ENCODE measurements at regions not wholly inside any gene's neighbourhood (a gene's known extent, or its start where the extent isn't known, plus 50 kb on each side); places are given as distances from the start of the nearest gene placed in this dataset.

DNA sequence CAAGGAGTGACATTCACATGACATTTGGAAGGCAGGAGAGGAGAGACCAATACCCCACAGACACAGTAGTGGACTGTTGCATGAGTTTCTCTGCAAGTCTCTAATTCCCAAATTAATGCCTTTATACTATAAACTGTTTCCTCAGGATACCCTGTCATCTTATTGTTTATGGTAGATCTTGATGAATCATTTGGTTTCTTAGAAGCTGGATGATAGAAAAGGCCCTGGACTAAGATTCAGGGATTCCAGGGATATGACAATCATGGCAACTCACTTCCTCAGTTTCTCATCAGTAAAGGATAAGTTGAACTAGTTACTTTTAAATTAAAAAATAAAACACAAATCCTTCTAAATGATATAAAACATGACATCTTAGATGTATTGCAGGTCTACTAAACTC is 292.5 kb downstream of the TDRD15 start:
- Mint-ChIP-seq H3K36me3 (no peaks in the 10 kb centered on the region), H3K27me3 (ENCODE audit: low read depth in 2 of 2) (no peaks in the 10 kb centered on the region), H3K4me1 (no peaks in the 10 kb centered on the region), H3K9me3 (peaks cover 8 to 12% of the 10 kb centered on the region in 2 donors), H3K4me3 (no peak overlapping the region), H3K27ac (no peak overlapping the region)
- intact Hi-C loops (cut with micrococcal nuclease) = no loop called here
- no peak overlapping the region for H3K27ac ChIP-seq (ENCODE audit: low read length)
- H3K4me3 ChIP-seq (ENCODE audit: low read length) = no peak overlapping the region
- no peaks in the 10 kb centered on the region for H3K4me1 ChIP-seq (ENCODE audit: control insufficient read depth, insufficient read depth, low read length)
- TF ChIP-seq, protein P1, sequence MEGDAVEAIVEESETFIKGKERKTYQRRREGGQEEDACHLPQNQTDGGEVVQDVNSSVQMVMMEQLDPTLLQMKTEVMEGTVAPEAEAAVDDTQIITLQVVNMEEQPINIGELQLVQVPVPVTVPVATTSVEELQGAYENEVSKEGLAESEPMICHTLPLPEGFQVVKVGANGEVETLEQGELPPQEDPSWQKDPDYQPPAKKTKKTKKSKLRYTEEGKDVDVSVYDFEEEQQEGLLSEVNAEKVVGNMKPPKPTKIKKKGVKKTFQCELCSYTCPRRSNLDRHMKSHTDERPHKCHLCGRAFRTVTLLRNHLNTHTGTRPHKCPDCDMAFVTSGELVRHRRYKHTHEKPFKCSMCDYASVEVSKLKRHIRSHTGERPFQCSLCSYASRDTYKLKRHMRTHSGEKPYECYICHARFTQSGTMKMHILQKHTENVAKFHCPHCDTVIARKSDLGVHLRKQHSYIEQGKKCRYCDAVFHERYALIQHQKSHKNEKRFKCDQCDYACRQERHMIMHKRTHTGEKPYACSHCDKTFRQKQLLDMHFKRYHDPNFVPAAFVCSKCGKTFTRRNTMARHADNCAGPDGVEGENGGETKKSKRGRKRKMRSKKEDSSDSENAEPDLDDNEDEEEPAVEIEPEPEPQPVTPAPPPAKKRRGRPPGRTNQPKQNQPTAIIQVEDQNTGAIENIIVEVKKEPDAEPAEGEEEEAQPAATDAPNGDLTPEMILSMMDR (IDR thresholded peaks at IDR 0.05) = no peak
- ATAC-seq (no peak), DNase-seq (no peak)
- H3K36me3 ChIP-seq (ENCODE audit: control insufficient read depth, insufficient read depth, low read length) = no peaks in the 10 kb centered on the region
- no peaks in the 10 kb centered on the region for H3K9me3 ChIP-seq (ENCODE audit: control insufficient read depth, insufficient read depth, low read length)
- H3K27me3 ChIP-seq (ENCODE audit: control insufficient read depth, insufficient read depth, low read length) = no peaks in the 10 kb centered on the region

- Mint-ChIP-seq H3K4me3 (no peak overlapping the region), H3K4me1 (no peaks in the 10 kb centered on the region), H3K27ac (no peak overlapping the region), H3K36me3 (no peaks in the 10 kb centered on the region), H3K27me3 (ENCODE audit: low read depth in 2 of 2) (no peaks in the 10 kb centered on the region), H3K9me3 (peaks cover 8 to 9% of the 10 kb centered on the region in 2 donors)
- Histone ChIP-seq H3K4me3 (ENCODE audit: low read length) (no peak overlapping the region), H3K36me3 (ENCODE audit: control insufficient read depth, insufficient read depth, low read length) (no peaks in the 10 kb centered on the region), H3K4me1 (ENCODE audit: control insufficient read depth, insufficient read depth, low read length) (no peaks in the 10 kb centered on the region), H3K9me3 (ENCODE audit: control insufficient read depth, insufficient read depth, low read length) (no peaks in the 10 kb centered on the region), H3K27ac (ENCODE audit: low read length) (no peak overlapping the region), H3K27me3 (ENCODE audit: control insufficient read depth, insufficient read depth, low read length) (no peaks in the 10 kb centered on the region)
- TF ChIP-seq, protein P1 (IDR thresholded peaks at IDR 0.05) = no peak
- ATAC-seq (no peak), DNase-seq (no peak)
- 79% methylated on average over 2 of the region's 4 CpGs for WGBS (ENCODE audit: insufficient coverage)
- intact Hi-C loops (cut with micrococcal nuclease) = no loop called here
These were observed 294.7 kb downstream of the TDRD15 start for GRCh38 chr2:21418456-21418855.

DNA sequence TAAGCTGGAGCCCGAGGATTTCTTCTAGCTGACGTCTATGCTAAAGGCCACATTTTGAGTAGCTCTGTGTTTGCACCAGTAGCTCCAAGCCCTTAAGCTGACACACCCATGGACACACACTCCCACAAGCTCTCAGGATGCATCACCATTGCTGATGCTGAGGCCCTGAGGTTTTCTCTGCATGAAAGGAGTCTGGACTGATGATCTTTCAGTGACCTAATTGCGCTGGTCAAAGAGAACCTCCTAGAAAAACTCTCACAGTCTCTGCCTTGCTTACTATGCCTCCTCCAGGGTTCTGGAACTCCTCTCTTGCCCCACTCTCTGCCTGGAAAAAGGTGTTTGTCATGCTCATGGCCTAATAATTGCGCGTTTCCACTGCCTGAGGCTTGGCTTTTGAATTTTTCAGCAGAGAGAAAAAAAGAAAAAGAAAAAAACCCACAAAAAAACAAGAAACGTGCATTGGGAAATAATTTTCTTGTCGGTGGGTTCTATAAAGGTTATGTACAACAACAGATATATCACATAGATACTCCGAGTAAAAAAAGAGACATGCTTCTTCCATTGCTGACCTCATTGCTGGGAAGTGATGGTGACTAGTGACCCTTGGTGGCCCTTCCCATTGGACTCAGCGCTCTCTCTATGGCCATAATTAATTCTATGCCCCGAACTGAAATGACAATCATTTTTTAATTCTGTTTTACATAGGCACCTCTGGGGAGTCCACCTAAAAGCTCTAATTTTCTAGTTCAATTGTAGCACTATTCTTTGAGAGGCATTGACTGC is 297.0 kb downstream of the TDRD15 start:
- WGBS (ENCODE audit: insufficient coverage) = 96% methylated on average over 7 of the region's 10 CpGs
- Histone ChIP-seq H3K36me3 (ENCODE audit: control insufficient read depth, insufficient read depth, low read length) (no peaks in the 10 kb centered on the region), H3K27ac (ENCODE audit: low read length) (no peak overlapping the region), H3K4me1 (ENCODE audit: control insufficient read depth, insufficient read depth, low read length) (no peaks in the 10 kb centered on the region), H3K27me3 (ENCODE audit: control insufficient read depth, insufficient read depth, low read length) (no peaks in the 10 kb centered on the region), H3K9me3 (ENCODE audit: control insufficient read depth, insufficient read depth, low read length) (no peaks in the 10 kb centered on the region), H3K4me3 (ENCODE audit: low read length) (no peak overlapping the region)
- intact Hi-C loops (cut with micrococcal nuclease) = no loop called here
- ATAC-seq (no peak), DNase-seq (no peak)
- Mint-ChIP-seq H3K4me3 (no peak overlapping the region), H3K27ac (no peak overlapping the region), H3K4me1 (no peaks in the 10 kb centered on the region), H3K27me3 (ENCODE audit: low read depth in 2 of 2) (no peaks in the 10 kb centered on the region), H3K9me3 (peaks cover 7% of the 10 kb centered on the region in 2 donors), H3K36me3 (no peaks in the 10 kb centered on the region)
- TF ChIP-seq, protein P1 (IDR thresholded peaks at IDR 0.05) = no peak

DNA sequence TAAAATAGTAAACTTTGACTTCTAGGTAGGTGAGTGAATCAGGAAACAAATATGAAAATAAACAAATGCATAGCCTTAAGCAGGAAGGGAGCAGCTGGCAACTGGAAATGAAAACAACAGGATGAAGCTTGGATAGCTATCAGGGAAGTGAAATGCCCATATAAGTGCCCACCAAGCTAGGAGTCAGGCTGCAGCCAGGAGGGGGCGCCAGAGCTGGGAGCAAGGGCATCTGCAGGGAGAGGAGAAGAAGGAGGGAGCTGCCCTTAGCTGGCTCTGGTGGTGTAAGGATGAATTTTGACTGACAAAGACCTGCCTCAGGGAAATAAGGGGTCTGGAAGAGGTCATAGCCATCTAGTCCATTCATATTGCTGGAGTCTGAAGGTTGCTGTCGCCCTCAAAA is 298.3 kb downstream of the TDRD15 start:
- TF ChIP-seq, protein P1 (IDR thresholded peaks at IDR 0.05) = no peak
- no peak overlapping the region for H3K27ac Mint-ChIP-seq
- no peaks in the 10 kb centered on the region for H3K36me3 Mint-ChIP-seq
- no peak for DNase-seq
- no peak for ATAC-seq
- no peaks in the 10 kb centered on the region for H3K27me3 Mint-ChIP-seq (ENCODE audit: low read depth in 2 of 2)
- Histone ChIP-seq H3K36me3 (ENCODE audit: control insufficient read depth, insufficient read depth, low read length) (no peaks in the 10 kb centered on the region), H3K27me3 (ENCODE audit: control insufficient read depth, insufficient read depth, low read length) (no peaks in the 10 kb centered on the region), H3K4me1 (ENCODE audit: control insufficient read depth, insufficient read depth, low read length) (no peaks in the 10 kb centered on the region), H3K9me3 (ENCODE audit: control insufficient read depth, insufficient read depth, low read length) (no peaks in the 10 kb centered on the region), H3K27ac (ENCODE audit: low read length) (no peak overlapping the region), H3K4me3 (ENCODE audit: low read length) (no peak overlapping the region)
- WGBS (ENCODE audit: insufficient coverage) = 46% methylated on average over 2 of the region's 2 CpGs
- peaks cover 6 to 7% of the 10 kb centered on the region in 2 donors for H3K9me3 Mint-ChIP-seq
- H3K4me1 Mint-ChIP-seq = no peaks in the 10 kb centered on the region
- no peak overlapping the region for H3K4me3 Mint-ChIP-seq
- intact Hi-C loops (cut with micrococcal nuclease) = no loop called here
